ENCODE measurements at regions not wholly inside any gene's neighbourhood (a gene's known extent, or its start where the extent isn't known, plus 50 kb on each side); places are given as distances from the start of the nearest gene placed in this dataset.

- TF ChIP-seq CTCF (IDR thresholded peaks at IDR 0.05) (no peak), POLR2AphosphoS5 (IDR thresholded peaks at IDR 0.05) (no peak), POLR2A (IDR thresholded peaks at IDR 0.05) (no peak), EP300 (IDR thresholded peaks at IDR 0.05) (no peak)
Measured at GRCh38 chr1:244162786-244163530, 111.9 kb downstream of the ZBTB18 start.
